Stimulated activated CD4-positive, alpha-beta T cell treated with anti-CD3 and anti-CD28 coated beads, TNF-alpha, amount 100 ng/mL, for 4 hours (primary cell): ENCODE measurements at regions not wholly inside any gene's neighbourhood (a gene's known extent, or its start where the extent isn't known, plus 50 kb on each side); places are given as distances from the start of the nearest gene placed in this dataset.

Experiments
- DNase-seq, 3 experiments: peaks; one replicate each; pipeline ENCODE4 v3.0.0-alpha.2; 2020; ENCODE audit warnings: low read depth in 3 of 3

DNA sequence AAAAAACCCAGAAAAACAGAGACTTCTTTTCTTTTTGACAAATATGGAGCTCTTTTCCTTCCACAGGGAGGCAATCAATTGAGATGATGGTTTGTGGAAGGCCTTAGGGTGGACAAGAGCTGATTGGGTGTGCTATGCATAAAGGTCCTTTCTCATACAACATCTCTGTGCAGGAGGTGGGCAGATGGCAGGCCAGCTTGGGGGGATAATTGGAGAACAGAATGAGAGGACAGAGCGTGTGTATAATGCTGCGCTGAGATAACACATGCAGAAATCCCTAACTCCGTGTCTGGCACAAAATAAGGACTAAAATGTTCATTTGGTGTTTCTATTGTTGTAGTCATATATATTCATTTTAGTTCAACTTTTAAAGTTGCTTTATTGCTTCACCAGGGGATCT lies 159.0 kb upstream of the MEF2C start:
- no peak for DNase-seq

DNA sequence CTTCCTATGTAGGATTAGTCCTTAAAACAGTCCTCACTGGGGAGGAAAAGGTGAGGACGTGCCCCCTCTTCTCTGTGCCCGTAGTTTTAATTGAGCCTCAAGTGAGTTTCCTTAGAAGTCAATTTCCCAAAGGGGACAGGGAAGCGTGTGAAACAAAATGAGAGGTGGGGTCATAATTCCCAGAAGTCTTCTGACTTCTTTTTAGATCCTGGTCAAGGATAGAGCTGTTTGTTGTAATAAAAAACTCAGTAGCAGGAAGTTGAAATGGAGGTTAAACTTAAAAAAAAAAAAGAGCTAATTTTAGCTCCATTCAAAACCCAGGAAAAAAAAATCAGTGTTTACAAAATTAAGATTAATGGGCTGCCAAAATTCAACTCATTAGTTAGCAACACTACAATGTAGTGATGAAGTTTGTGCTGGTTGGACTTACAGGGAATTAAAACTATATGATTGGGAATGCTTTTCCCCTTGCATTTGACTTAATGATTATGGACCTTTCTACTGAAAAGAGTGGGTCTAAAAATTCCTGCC lies 158.3 kb upstream of the MEF2C start:
- no peak for DNase-seq

DNA sequence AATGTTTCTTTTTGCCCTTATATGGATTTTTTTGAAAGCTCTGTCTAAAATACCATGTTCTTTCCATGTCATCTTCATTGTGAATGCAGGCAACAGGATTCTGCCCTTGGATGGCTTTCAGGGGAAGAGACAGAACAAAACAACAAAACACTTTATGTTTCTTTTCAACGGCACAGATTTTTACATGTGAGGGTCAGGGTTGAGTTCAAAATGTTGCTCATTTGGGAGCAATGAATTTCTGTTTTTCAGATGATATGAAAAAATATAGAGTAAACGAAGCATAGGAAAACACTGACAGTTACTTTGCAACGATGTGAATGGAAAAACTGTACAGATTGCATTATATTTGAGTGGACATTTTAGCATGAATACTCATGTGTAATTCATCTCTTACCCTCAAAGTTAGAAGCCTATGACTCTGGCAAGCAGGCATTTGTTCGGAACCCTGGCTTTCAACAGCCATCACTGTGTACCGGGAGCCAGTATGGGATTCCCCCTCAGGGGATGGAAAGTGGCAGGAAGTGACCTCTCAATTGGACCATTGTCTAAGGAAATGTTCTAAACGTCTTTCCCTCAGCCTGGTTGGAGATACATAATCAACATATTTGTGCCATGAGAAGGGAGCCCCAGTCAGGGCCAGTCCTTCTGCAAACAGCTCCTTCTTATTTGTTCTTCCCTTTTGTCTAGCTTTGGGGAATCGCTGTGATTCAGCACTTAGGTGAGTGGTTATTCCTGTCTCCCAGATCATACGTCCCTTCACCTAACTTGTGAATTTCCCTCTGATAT lies 153.9 kb upstream of the MEF2C start:
- no peak for DNase-seq

DNA sequence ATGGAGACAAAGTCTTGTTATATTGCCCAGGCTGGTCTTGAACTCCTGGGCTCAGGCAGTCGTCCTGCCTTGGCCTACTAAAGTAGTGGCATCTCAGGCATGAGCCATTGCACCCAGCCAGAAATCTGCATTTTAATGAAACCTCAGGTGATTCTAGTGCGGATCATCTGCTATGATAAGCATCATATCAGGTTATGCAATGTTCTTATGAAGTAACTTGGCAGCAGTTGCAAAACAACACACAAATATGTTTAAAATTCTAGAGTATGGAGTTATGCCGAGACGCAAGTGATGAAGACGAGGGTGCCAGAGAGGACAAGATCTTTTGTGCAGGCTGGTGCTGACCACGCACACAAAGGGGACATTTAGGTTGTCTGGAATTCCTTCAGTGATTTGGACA lies 153.2 kb upstream of the MEF2C start:
- DNase-seq = no peak

DNA sequence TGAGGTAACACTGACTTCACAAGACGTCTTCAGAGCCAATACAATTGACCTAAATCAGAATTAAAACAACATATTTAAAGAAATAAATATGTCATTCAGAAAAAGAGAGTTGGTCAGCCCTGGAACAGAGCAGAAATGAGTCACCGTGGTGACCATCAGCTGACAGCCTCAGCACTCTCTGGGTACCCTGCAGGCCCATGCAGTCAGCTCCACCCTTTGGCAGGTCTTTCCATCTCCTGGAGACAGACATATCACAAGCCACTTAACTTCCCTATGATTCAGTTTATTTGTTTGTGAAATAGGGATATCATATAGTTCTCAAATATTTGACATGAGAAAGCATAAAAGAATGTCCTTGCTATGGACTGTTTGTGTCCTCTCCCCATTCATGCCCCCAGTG lies 151.6 kb upstream of the MEF2C start:
- no peak for DNase-seq

DNA sequence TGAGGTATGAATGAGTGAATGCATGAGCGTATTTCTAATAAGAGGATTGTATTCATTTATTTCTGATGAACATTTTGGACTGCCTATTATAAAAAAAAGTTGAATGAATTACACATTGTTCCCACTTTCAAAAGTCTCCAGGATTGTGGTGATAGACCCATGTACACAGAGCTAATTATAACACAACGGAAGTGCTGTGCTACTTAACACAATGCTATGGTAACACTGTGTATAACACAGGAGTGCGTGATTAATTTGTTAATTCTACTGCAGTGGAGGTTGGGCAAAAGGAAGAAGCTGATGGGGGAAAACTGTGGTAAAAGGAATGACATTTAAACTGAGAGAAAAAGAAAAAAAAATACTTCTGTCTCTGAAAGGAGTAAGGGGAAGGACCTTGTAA lies 147.8 kb upstream of the MEF2C start:
- DNase-seq = no peak

DNA sequence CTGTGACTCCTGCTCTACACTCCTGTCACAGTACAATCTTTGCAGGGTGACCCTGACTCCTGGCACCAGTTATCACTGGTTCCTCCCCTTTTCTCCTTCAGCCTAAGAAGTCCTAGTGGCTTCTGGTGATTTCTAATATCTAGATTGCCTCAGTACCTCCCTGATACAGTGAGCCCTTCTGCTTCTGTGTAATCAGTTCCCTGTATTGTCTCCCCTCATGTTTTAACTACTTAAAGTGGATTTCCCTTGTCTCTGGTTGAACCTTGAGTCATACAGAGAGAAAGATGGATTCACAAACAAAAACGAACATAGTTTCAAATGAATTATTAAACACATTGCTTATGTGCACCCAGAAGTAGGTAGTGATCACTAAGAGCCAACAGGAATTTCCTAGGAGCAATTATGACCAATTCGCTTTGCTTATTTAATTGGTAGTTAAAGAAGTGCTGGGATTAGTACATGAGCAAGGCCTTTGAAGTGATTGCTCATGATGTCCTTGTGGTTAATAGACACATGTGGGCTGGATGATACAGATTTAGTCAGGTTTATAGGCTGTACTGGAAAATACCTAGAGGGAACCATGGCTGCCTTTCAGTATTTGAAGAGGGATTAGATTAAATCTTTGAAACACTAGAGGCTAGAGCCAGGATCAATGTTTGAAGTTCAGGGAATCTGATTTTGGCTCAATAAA lies 145.8 kb upstream of the MEF2C start:
- DNase-seq = no peak

DNA sequence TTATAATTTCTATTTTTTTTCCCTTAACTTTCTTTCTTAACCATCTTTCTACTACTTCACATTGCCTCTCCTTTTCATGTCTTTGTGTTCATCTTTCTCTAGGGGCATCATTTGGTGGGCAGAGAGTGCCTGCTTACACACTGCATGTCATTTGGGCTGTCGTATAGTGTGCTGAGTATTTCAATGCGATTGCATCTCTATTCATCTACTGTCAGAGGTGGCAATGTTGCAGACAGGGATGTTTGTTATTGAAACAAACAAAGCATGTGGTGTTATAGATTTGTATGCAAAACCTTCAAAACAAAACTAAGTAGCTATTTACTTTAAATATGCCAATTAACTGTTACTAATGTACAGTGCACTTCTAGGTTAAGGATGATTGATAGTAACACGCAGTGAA lies 141.1 kb upstream of the MEF2C start:
- DNase-seq = no peak

DNA sequence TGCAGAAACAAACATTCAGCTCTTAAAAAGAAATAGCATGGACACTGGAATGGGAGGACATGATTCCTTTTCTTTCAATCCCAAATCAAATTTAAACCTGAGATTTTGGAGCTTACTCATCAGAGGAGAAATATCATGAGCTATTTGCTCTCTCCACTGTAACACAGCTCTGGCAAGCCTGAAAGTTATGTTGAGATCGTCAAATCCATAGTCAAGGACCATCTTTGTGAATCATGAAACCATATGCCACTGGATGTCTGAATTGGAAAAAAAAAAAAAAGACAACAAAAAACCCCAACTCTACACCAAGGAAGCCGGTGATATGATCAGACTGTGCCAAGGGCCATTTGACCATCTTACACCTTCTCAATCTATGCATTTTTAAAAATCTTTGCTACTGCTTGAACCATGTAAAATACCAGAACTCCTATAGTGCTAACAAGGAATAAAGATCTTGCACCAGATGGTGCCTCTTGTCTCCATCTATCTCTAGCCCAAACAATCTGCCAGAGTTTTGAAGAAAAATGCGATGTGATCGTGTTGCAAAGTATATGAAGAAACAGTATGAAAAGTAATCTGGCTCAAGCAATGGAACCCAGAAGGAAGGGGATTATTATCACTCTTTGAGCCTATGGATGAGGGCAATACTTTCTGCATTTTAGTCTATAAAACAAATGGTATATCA lies 138.1 kb upstream of the MEF2C start:
- DNase-seq = no peak

DNA sequence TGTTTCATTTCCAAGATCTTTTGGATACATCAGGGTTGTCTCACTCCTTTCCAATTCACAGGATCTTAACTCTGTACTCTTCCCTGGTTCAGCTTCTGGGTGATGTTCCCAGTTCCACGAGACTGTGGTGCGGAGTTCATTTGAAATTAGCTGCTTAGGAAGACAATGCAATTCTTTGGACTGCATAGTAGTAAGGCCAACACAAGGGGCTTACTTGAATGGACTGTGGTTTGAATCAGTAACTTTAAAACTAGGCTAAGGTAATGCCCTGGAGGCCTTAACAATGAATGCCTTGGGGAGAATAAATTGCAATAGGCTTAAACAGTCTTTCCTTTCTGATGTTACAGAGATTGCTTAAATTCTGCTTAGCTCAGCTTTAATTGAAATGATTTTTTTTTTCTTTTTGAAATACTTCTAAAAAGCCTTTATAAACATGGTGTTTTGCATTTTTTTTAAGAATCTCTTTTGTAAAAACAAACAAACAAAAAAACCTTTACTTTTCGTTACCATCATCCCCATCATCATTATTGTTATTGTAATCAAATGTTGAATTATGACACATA lies 133.8 kb upstream of the MEF2C start:
- DNase-seq = no peak

DNA sequence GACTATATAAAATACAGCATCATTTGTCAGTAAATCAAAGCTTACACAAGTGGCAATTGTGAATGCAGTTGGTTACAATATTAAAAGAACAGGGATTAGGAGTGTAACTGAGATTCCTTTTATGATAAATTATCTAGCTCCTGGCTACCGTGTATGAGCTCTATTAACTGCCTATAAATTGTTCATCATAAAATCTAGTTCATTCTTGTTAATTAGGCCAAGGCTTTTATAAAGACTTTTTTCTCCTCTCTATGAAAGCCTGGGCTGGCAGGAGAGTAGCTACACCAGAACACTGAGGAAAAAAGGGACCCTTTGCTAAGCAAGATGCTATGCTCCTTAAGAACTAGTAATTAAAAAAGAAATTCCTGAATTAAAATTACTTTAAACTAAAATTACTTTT lies 132.4 kb upstream of the MEF2C start:
- DNase-seq = no peak

DNA sequence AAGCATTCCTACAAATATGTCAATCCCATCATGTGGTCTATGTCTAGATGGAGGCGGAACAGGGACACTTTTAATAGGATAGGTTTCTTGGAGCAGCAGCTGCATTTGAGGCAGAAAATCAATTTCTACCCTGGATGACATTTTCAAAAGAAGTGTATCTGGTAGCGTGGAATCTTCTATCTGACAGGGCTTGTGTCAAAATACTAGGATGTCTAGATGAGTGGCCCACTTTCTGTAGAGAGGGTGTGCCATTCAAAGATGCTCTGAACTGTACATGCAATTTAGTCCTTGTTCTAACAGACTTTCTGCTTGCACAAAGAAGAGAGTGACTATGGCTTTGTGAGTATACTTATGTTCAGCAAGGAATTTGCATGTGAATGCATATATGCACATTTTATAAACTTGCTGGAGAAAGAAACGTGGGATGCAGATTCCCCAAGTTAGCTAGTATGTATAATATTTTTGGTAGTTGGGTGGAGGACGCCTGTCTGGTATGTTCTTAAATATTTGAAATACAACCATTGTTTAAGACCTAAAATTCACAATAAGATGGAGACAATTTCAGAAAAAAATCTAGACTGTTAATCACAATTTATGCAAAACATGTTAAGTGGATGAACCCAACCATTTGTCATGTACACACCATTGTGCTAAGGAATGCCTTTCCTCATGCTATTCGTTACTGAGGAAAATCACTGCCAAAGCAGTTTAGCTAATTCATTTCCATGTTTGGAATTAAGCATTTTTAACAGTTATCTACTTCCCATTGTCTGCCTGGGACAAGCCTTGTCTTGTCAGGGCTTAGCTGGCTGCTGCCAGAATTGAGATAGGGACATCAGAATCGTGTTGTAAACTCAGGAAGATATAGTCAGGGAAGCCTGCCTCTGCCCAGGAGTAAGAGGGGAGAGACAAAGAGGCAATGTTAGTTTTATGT lies 129.1 kb upstream of the MEF2C start:
- no peak for DNase-seq

DNA sequence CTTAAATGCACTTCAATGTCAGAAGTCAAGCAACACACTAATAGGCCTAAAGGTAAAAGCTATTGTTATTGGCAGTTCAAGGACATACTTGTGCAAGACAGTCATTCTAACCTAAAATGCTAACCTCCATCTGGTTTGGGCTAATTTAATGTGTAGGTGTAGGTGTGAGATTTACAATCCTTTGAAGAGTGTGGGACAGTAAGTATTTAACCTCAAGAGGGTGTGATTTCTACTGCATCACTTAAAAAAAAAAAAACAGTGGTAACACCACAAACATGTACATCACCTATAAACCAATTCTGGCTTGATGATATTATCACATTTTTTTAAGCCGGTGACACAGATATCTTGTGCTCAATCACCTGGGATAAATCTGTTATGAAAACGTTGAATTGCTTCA lies 127.5 kb upstream of the MEF2C start:
- DNase-seq = no peak

DNA sequence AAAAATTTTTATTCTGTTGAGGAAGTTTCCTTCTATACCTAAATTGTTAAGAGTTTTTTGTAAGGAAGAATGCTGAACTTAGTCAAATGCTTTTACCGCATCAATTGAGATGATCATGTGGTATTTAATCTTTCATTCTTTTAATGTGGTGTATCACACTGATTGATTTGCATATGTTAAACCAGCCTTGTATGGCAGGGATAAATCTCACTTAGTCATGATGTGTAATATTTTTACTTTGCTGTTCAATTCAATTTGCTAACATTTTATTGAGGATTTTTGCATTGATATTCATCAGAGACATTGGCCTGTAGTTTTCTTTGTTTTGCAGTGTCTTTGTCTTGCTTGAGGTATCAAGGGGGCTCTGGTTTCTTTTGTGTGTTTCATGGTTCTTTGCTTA lies 125.3 kb upstream of the MEF2C start:
- no peak for DNase-seq

DNA sequence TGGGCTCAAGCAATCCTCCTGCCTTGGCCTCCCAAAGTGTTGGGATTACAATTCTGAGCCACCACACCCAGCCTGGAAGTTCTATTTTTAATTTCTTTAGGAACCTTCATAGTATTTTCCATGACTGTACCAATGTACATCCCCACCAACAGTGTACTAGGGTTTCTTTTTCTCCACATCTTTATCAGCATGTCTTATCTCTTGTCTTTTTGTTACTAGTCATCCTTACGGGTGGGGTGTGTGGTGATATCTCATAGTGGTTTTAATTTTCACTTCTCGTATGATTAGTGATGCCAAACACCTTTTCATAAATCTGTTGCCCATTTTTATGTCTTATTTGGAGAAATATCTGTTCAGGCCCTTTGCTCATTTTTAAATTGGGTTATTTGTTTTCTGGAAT lies 123.0 kb upstream of the MEF2C start:
- DNase-seq = no peak

DNA sequence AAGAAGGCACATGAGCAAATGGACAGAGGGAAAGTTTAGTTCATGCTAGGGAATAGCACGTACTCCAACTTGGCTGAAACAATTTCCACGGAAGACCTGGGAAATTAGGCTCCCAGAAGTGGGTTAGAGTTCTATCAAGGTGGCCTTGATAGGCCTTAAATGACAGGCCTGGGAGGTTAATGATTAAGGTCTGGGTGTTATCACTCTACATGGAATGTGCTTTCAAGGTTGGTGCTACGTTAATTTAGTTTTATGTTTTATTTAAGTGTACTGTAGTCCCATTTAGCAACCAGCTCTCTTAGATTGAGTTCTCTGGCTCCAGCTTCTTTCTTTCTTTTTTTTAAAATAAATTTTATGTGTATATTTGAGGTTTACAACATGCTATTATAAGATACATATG lies 121.4 kb upstream of the MEF2C start:
- no peak for DNase-seq

DNA sequence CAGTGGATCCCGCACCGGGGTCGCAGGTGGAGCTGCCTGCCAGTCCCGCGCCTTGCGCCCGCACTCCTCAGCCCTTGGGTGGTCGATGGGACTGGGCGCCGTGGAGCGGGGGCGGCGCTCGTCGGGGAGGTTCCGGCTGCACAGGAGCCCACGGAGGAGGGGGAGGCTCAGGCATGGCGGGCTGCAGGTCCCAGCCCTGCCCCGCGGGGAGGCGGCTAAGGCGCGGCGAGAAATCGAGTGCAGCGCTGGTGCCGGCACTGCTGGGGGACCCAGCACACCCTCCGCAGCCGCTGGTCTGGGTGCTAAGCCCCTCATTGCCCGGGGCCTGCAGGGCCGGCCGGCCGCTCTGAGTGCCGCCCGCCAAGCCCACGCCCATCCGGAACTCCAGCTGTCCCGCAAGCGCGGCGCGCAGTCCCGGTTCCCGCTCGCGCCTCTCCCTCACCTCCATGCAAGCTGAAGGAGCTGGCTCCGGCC lies 120.6 kb upstream of the MEF2C start:
- no peak for DNase-seq

DNA sequence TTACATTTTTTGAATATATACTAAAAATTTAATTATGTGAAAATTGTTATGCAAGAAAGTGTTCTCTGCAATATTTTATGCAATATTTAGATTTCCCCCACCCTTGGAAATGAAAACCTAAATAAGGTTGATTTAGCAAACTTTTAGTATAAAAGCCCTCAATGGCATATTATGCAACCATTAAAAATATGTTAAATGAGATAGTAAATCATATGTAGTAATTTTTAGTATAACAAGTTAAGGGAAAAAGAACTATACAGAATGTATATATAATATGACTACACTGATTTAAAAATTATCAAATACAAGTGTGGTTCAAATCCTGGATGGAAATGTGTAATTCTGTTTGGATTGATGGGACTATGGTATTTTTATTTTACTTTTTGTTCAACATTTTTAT lies 116.9 kb upstream of the MEF2C start:
- DNase-seq = no peak

DNA sequence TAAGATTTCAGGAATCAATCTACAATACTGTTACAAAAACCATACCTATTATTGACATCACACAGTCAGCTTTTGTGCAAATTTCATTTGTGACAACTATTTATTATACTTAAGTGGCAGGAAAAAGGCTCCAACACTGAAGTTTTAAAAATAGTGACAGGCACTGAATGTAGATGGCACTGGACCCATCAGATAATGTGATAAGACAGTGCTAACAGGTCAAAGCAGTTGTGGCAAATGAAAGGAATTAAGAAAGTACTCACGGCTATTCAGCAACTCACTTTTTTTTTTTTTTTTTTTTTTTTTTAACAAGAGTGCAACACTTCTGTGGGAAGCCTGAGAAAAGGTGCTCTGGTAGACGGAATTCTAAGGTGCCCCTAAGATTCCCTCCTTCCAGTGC lies 115.0 kb upstream of the MEF2C start:
- no peak for DNase-seq

DNA sequence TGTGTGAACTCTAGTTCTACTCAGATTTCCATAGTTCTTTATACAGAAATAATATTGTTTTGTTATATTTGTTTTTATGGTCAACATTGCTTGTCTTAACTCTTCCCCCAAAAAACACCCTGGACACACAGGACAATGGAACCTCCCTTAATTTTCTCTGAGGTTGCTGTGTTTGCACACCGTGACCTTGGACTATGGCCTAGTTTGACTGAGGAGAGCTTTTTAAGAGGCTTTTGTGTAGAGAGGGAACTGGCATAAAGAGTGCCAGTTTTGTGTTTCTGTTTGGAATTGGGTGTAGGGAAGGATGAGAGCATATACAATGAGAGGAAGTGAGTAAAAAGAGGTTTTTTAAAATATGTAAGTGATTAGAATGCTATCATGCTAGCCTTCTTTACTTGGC lies 101.1 kb upstream of the MEF2C start:
- DNase-seq = no peak

DNA sequence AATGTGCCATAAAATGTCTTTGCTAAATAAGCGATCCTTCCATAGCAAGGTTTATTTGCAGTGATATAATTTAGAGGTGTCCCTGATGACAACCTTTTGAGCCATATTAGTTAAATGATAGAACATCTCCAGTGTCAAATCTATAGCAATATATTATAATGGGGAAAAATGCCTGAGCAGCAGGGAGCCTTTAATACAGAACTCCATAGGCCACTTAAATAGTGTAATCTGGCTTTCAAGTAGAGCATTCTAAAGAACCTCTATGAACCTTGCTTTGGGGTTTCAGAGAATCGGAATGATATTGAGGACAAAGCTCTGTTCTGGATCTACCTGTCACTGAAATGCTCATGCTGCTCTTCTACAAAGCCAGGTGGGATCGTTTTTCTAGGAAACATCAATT lies 96.7 kb upstream of the MEF2C start:
- DNase-seq = no peak
